ENCODE measurements at regions not wholly inside any gene's neighbourhood (a gene's known extent, or its start where the extent isn't known, plus 50 kb on each side); places are given as distances from the start of the nearest gene placed in this dataset.

- TF ChIP-seq ZNF362 (tag by site-specific recombination; IDR thresholded peaks at IDR 0.05) (no peak), ZNF529 (tag by site-specific recombination; IDR thresholded peaks at IDR 0.05; ENCODE audit: insufficient replicate concordance) (no peak), ZBTB20 (tag by site-specific recombination; IDR thresholded peaks at IDR 0.05) (no peak)
- TF ChIP-seq, protein P1, sequence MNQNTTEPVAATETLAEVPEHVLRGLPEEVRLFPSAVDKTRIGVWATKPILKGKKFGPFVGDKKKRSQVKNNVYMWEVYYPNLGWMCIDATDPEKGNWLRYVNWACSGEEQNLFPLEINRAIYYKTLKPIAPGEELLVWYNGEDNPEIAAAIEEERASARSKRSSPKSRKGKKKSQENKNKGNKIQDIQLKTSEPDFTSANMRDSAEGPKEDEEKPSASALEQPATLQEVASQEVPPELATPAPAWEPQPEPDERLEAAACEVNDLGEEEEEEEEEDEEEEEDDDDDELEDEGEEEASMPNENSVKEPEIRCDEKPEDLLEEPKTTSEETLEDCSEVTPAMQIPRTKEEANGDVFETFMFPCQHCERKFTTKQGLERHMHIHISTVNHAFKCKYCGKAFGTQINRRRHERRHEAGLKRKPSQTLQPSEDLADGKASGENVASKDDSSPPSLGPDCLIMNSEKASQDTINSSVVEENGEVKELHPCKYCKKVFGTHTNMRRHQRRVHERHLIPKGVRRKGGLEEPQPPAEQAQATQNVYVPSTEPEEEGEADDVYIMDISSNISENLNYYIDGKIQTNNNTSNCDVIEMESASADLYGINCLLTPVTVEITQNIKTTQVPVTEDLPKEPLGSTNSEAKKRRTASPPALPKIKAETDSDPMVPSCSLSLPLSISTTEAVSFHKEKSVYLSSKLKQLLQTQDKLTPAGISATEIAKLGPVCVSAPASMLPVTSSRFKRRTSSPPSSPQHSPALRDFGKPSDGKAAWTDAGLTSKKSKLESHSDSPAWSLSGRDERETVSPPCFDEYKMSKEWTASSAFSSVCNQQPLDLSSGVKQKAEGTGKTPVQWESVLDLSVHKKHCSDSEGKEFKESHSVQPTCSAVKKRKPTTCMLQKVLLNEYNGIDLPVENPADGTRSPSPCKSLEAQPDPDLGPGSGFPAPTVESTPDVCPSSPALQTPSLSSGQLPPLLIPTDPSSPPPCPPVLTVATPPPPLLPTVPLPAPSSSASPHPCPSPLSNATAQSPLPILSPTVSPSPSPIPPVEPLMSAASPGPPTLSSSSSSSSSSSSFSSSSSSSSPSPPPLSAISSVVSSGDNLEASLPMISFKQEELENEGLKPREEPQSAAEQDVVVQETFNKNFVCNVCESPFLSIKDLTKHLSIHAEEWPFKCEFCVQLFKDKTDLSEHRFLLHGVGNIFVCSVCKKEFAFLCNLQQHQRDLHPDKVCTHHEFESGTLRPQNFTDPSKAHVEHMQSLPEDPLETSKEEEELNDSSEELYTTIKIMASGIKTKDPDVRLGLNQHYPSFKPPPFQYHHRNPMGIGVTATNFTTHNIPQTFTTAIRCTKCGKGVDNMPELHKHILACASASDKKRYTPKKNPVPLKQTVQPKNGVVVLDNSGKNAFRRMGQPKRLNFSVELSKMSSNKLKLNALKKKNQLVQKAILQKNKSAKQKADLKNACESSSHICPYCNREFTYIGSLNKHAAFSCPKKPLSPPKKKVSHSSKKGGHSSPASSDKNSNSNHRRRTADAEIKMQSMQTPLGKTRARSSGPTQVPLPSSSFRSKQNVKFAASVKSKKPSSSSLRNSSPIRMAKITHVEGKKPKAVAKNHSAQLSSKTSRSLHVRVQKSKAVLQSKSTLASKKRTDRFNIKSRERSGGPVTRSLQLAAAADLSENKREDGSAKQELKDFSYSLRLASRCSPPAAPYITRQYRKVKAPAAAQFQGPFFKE (tag by site-specific recombination; IDR thresholded peaks at IDR 0.05; ENCODE audit: borderline replicate concordance) = no peak
Measured at GRCh38 chr20:12535316-12535715, 473.5 kb upstream of the SPTLC3 start (continued).

GRCh38 chr20:12535770-12536169, 473.0 kb upstream of the SPTLC3 start:
- ChIA-PET POLR2A (no interaction called here), CTCF (interaction anchor here (1.3 kb wide), 1 partner anchor 141 kb away, joined by 3 read pairs; no protein-coding TSS in a partner anchor)
- H3K27ac ChIP-seq (ENCODE audit: extremely low read depth, low read depth, low read length) = no peak overlapping the region
- no peaks in the 10 kb centered on the region for H3K9me3 ChIP-seq (ENCODE audit: control insufficient read depth, insufficient read depth, low read depth, low read length)
- TF ChIP-seq ZNF791 (tag by site-specific recombination; IDR thresholded peaks at IDR 0.05) (no peak), ZNF626 (tag by site-specific recombination; IDR thresholded peaks at IDR 0.05) (no peak)
- no peak overlapping the region for H3K4me3 ChIP-seq (ENCODE audit: low read depth, low read length)
- H3K4me1 ChIP-seq (ENCODE audit: control insufficient read depth, insufficient read depth, low read length) = no peaks in the 10 kb centered on the region
- no peaks in the 10 kb centered on the region for H3K36me3 ChIP-seq (ENCODE audit: control insufficient read depth in 2 of 2, insufficient read depth in 1 of 2, low read length in 2 of 2)

DNA sequence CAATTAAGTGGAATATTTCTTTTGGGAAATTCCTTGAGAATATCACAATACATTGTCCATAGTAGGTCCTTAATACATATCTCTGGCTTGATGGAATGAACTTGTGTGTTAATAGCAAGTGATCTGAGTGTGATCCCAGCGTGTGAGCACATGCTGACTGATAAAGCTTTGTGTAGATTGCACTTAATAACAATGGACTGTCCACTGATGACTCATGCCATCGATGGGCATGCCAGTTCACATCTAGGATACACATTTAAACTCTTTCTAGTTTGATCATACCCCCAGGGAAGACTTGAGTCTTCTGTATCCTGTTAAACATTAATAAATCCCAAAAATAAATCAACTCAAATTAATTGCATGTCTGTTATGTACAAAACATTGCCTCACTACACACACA, 454.3 kb upstream of the SPTLC3 start:
- no peaks in the 10 kb centered on the region for H3K9me3 ChIP-seq (ENCODE audit: control insufficient read depth, insufficient read depth, low read depth, low read length)
- H3K4me1 ChIP-seq (ENCODE audit: control insufficient read depth, insufficient read depth, low read length) = no peaks in the 10 kb centered on the region
- no peaks in the 10 kb centered on the region for H3K36me3 ChIP-seq (ENCODE audit: control insufficient read depth in 2 of 2, insufficient read depth in 1 of 2, low read length in 2 of 2)
- CTCF ChIA-PET = no interaction called here
- POLR2A ChIA-PET = no interaction called here
- no peak overlapping the region for H3K27ac ChIP-seq (ENCODE audit: extremely low read depth, low read depth, low read length)
- H3K4me3 ChIP-seq (ENCODE audit: low read depth, low read length) = no peak overlapping the region
- TF ChIP-seq, protein P2, sequence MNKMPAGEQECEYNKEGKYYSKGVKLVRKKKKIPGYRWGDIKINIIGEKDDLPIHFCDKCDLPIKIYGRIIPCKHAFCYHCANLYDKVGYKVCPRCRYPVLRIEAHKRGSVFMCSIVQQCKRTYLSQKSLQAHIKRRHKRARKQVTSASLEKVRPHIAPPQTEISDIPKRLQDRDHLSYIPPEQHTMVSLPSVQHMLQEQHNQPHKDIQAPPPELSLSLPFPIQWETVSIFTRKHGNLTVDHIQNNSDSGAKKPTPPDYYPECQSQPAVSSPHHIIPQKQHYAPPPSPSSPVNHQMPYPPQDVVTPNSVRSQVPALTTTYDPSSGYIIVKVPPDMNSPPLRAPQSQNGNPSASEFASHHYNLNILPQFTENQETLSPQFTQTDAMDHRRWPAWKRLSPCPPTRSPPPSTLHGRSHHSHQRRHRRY (tag by site-specific recombination; IDR thresholded peaks at IDR 0.05) = no peak
- TF ChIP-seq ZNF24 (tag by site-specific recombination; IDR thresholded peaks at IDR 0.05) (no peak), ZNF561 (tag by site-specific recombination; IDR thresholded peaks at IDR 0.05; ENCODE audit: borderline replicate concordance) (no peak), ZNF670 (tag by site-specific recombination; IDR thresholded peaks at IDR 0.05; ENCODE audit: low read depth) (no peak), BCL6B (tag by site-specific recombination; IDR thresholded peaks at IDR 0.05) (no peak), ZNF623 (tag by site-specific recombination; IDR thresholded peaks at IDR 0.05) (no peak), ZBTB17 (tag by site-specific recombination; IDR thresholded peaks at IDR 0.05) (no peak), ZNF292 (tag by site-specific recombination; IDR thresholded peaks at IDR 0.05; ENCODE audit: borderline replicate concordance, low read depth) (no peak), ZBTB26 (tag by site-specific recombination; optimal IDR thresholded peaks at IDR 0.05) (no peak), ZNF654 (tag by site-specific recombination; IDR thresholded peaks at IDR 0.05; ENCODE audit: low read depth) (no peak), ZNF350 (tag by site-specific recombination; IDR thresholded peaks at IDR 0.05) (no peak), ZFP41 (tag by site-specific recombination; IDR thresholded peaks at IDR 0.05; ENCODE audit: borderline replicate concordance) (no peak), ZNF37A (tag by site-specific recombination; IDR thresholded peaks at IDR 0.05) (no peak), ZNF776 (tag by site-specific recombination; IDR thresholded peaks at IDR 0.05; ENCODE audit: borderline replicate concordance) (no peak)
